D721Med (cell line): ENCODE measurements at regions not wholly inside any gene's neighbourhood (a gene's known extent, or its start where the extent isn't known, plus 50 kb on each side); places are given as distances from the start of the nearest gene placed in this dataset.
"Not testable (repeated sequence)": the region's sequence is repeated elsewhere in the genome, so short reads cannot be mapped to it uniquely, and the experiment has no call there.

ENCODE experiments used
- DNase-seq: peaks from one replicate; pipeline ENCODE4 v3.0.0; 2011; ENCODE audit warnings: low spot score; ENCODE audit not compliant: insufficient read length
- FAIRE-seq: peaks from 2 replicates; lab custom pipeline; 2011; peaks lifted over from hg19 to GRCh38; lab: Jason Lieb, UNC
- CTCF ChIP-seq: IDR thresholded peaks from 2 replicates; pipeline ENCODE4 v1.5.1; 2012; ENCODE audit warnings: mild to moderate bottlenecking, control low read depth; ENCODE audit not compliant: insufficient read depth; ENCODE audit errors: missing control alignments

DNA sequence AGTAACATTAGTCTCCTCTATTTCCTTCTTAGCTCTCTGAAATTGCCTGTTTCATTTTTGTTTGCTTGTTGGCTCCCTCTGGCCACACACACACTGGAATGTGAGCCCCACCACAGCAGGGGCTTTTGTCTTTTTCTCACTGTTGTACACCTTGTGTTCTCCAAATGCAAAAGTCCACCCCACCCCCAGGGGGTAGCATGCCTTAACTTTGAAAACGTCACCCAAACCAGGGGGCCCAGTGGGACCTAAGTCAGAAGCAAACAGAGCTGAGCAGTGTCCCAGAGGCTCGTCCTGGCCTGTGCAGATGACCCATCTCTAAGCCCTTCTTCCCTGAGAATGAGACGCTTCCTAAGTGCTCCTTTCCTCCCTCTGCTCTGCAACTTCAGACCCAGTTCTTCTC is 614.1 kb downstream of the UQCRFS1 start:
- DNase-seq (no peak), FAIRE-seq (no peak)
- TF ChIP-seq CTCF = no peak

DNA sequence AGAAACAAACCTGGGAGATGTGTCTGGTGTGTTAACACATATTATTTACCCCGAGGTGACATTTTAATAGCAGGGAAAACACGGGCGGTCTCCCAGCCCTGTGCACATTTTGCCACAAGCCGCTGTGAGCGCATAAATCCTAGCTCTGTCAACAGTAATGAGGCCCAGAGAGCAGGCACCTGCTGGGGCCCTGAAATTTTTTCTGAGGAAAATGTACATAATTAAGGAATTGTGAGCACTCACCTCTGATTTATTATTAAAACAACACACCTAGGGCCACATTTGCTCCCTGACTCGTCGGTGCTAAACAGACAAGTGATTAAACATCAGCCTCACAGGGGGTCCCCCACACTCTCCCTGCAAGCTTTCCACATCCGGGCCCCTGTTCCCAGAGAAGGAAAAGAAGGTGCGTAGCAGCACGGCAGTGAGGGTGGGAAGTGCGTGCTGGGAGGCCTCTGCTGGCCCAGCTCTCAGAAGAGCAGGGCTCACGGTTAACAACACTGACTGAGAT is 616.3 kb downstream of the UQCRFS1 start:
- DNase-seq (no peak), FAIRE-seq (no peak)
- no peak for TF ChIP-seq CTCF

- DNase-seq (no peak), FAIRE-seq (no peak)
- TF ChIP-seq CTCF = no peak
Observed at GRCh38 chr19:28595722-28596480, 617.0 kb downstream of the UQCRFS1 start.

- no peak for DNase-seq
- TF ChIP-seq CTCF = no peak
- FAIRE-seq = no peak
Observed at GRCh38 chr19:28594737-28595136, 618.2 kb downstream of the UQCRFS1 start.

DNA sequence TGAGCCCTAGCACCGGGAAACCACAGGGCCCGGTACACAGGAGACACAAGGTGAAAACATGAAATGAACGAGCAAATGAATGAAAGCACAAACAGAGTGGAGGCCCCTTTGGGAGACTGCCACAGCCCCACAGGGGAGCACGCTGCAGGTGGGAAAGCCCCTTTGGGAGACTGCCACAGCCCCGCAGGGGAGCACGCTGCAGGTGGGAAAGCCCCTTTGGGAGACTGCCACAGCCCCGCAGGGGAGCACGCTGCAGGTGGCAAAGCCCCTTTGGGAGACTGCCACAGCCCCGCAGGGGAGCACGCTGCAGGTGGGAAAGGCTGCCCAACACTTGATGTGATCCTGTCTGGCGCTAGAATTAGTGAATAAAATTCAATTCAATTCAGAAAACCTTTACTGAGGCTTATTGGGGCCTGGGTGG is 623.0 kb downstream of the UQCRFS1 start:
- DNase-seq, FAIRE-seq: not testable (repeated sequence)

- FAIRE-seq = no peak
- no peak for TF ChIP-seq CTCF
Observed at GRCh38 chr19:28586474-28586873, 626.5 kb downstream of the UQCRFS1 start.

DNA sequence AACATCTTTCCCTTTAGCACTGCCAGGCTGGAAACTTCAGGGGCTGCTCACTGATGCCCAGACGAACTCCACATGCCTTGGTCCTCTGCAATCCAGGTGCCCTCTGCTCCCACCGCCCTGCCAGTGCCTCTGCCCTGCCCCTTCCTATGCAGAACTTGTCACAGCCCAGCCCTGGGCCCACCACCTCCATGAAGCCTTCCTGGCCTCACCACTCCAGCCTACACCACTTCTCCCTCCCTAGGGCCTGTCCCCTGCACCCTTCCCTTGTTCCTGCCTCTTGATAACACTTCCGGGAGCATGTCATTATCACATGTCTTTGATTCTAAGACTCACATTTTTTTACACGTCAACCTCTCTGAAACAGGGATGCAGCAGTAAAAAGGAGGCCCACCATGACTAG is 627.2 kb downstream of the UQCRFS1 start:
- TF ChIP-seq CTCF = no peak
- no peak for FAIRE-seq
- DNase-seq = no peak

More at GRCh38 chr19:28586474-28586873, 626.5 kb downstream of the UQCRFS1 start:
- DNase-seq = no peak
